Liver (tissue), 8 donors: ENCODE measurements at regions not wholly inside any gene's neighbourhood (a gene's known extent, or its start where the extent isn't known, plus 50 kb on each side); places are given as distances from the start of the nearest gene placed in this dataset.

Source experiments
- DNase-seq: peaks from one replicate; pipeline ENCODE4 v3.0.0-alpha.2; 2017; ENCODE audit warnings: low spot score
- H3K27ac ChIP-seq, 2 donors: one replicate each; pipeline ENCODE4 v1.7.0; 2013; ENCODE audit warnings: inconsistent platforms in 2 of 2, low read length in 2 of 2, control low read depth in 1 of 2, low read depth in 1 of 2, mild to moderate bottlenecking in 1 of 2
- H3K27me3 ChIP-seq, 4 donors: one replicate each; pipeline versions ENCODE4 v1.6.1 to v1.7.0; 2013; ENCODE audit warnings: low read length in 3 of 4, inconsistent platforms in 1 of 4, mild to moderate bottlenecking in 1 of 4, moderate library complexity in 1 of 4; ENCODE audit not compliant: control insufficient read depth in 4 of 4, insufficient read depth in 4 of 4
- H3K36me3 ChIP-seq, 4 donors: one replicate each; pipeline versions ENCODE4 v1.6.1 to v1.7.0; 2013; ENCODE audit warnings: low read length in 3 of 4, mild to moderate bottlenecking in 3 of 4, low read depth in 1 of 4, moderate library complexity in 1 of 4; ENCODE audit not compliant: control insufficient read depth in 4 of 4, insufficient read depth in 3 of 4
- H3K4me1 ChIP-seq, 4 donors: one replicate each; pipeline versions ENCODE4 v1.6.1 to v1.7.0; 2013; ENCODE audit warnings: low read length in 3 of 4, mild to moderate bottlenecking in 3 of 4, moderate library complexity in 1 of 4; ENCODE audit not compliant: control insufficient read depth in 4 of 4, insufficient read depth in 4 of 4
- H3K4me3 ChIP-seq, 3 donors: one replicate each; pipeline versions ENCODE4 v1.6.1 to v1.7.0; 2013; ENCODE audit warnings: low read length in 3 of 3, control low read depth in 1 of 3, low read depth in 1 of 3, mild to moderate bottlenecking in 1 of 3
- H3K9ac ChIP-seq, 2 donors: one replicate each; pipeline ENCODE4 v1.7.0; 2013; ENCODE audit warnings: low read length in 2 of 2, mild to moderate bottlenecking in 2 of 2, moderate library complexity in 2 of 2, control low read depth in 1 of 2, low read depth in 1 of 2
- H3K9me3 ChIP-seq, 4 donors: one replicate each; pipeline versions ENCODE4 v1.6.1 to v1.7.0; 2013; ENCODE audit warnings: low read length in 3 of 4; ENCODE audit not compliant: control insufficient read depth in 4 of 4
- CTCF ChIP-seq: fragments of 150-350 bp; IDR thresholded peaks from 2 replicates; pipeline ENCODE4 v1.5.1; 2017; ENCODE audit warnings: improper control_type of control experiment, low read depth, low read length; ENCODE audit not compliant: missing input control
- EGR1 ChIP-seq, 2 donors: IDR thresholded peaks; 2 replicates each; pipeline ENCODE4 v1.6.1; 2016 to 2018; ENCODE audit warnings: antibody characterized with exemption in 2 of 2, low read depth in 2 of 2
- FOXA1 ChIP-seq: IDR thresholded peaks from 2 replicates; pipeline ENCODE4 v1.6.1; 2016; ENCODE audit warnings: antibody characterized with exemption
- FOXA2 ChIP-seq: IDR thresholded peaks from 2 replicates; pipeline ENCODE4 v1.6.1; 2016; ENCODE audit warnings: antibody characterized with exemption
- GABPA ChIP-seq, 2 donors: IDR thresholded peaks in 1 of 2; conservative IDR thresholded peaks in 1 of 2; 2 replicates each; pipeline ENCODE4 v1.6.1; 2016; ENCODE audit warnings: antibody characterized with exemption in 2 of 2, mild to moderate bottlenecking in 1 of 2, moderate library complexity in 1 of 2
- HNF4A ChIP-seq, 2 donors: conservative IDR thresholded peaks; 2 replicates each; pipeline ENCODE4 v1.6.1; 2016; ENCODE audit warnings: antibody characterized with exemption in 2 of 2, mild to moderate bottlenecking in 2 of 2
- HNF4G ChIP-seq: IDR thresholded peaks from 2 replicates; pipeline ENCODE4 v1.6.1; 2016; ENCODE audit warnings: antibody characterized with exemption
- JUND ChIP-seq, 2 donors: IDR thresholded peaks; 2 replicates each; pipeline ENCODE4 v1.6.1; 2016; ENCODE audit warnings: antibody characterized with exemption in 2 of 2
- NR2F2 ChIP-seq: IDR thresholded peaks from 2 replicates; pipeline ENCODE4 v1.6.1; 2016; ENCODE audit warnings: antibody characterized with exemption
- RAD21 ChIP-seq, 2 donors: IDR thresholded peaks; 2 replicates each; pipeline ENCODE4 v1.6.1; 2016; ENCODE audit warnings: antibody characterized with exemption in 2 of 2, mild to moderate bottlenecking in 2 of 2
- SP1 ChIP-seq: IDR thresholded peaks from 2 replicates; pipeline ENCODE4 v1.6.1; 2018; ENCODE audit warnings: antibody characterized with exemption, mild to moderate bottlenecking
- TAF1 ChIP-seq: conservative IDR thresholded peaks from 2 replicates; pipeline ENCODE4 v1.6.1; 2016; ENCODE audit warnings: antibody characterized with exemption, mild to moderate bottlenecking
- YY1 ChIP-seq: IDR thresholded peaks from 2 replicates; pipeline ENCODE4 v1.6.1; 2016; ENCODE audit warnings: antibody characterized with exemption, mild to moderate bottlenecking
- ZBTB33 ChIP-seq: IDR thresholded peaks from 2 replicates; pipeline ENCODE4 v1.6.1; 2016; ENCODE audit warnings: antibody characterized with exemption
- WGBS: extraction: QIAGEN DNeasy Blood & Tissue Kit; methylation state at CpG from one replicate; pipeline ENCODE4 v1.1.7; 2013; 5-methylcytosine and 5-hydroxymethylcytosine counted together
- TF ChIP-seq, protein P1 (sequence below): IDR thresholded peaks from 2 replicates; pipeline ENCODE4 v1.6.1; 2016; ENCODE audit warnings: antibody characterized with exemption
- TF ChIP-seq, protein P2 (sequence below): IDR thresholded peaks from 2 replicates; pipeline ENCODE4 v1.6.1; 2016; ENCODE audit warnings: antibody characterized with exemption
- TF ChIP-seq, protein P3 (sequence below): IDR thresholded peaks from 2 replicates; pipeline ENCODE4 v1.6.1; 2016; ENCODE audit warnings: antibody characterized with exemption, mild to moderate bottlenecking
- donor health status: healthy.
- donor health status: healthy.
- donor health status: healthy.
- donor health status: healthy.
- donor health status: healthy.

- WGBS: 90% methylated on average over 3 of the region's 3 CpGs
These were observed 88.0 kb upstream of the SNRK start for GRCh38 chr3:43198301-43198700.

More at GRCh38 chr3:43198301-43198700, 88.0 kb upstream of the SNRK start:
- no peak for DNase-seq
- Histone ChIP-seq H3K4me3 (no peak overlapping the region), H3K27me3 (no peaks in the 10 kb centered on the region), H3K27ac (no peak overlapping the region), H3K9ac (no peak overlapping the region), H3K9me3 (no peaks in the 10 kb centered on the region), H3K36me3 (no peaks in the 10 kb centered on the region), H3K4me1 (no peaks in the 10 kb centered on the region)
- TF ChIP-seq, protein P1, sequence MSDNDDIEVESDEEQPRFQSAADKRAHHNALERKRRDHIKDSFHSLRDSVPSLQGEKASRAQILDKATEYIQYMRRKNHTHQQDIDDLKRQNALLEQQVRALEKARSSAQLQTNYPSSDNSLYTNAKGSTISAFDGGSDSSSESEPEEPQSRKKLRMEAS: no peak
- TF ChIP-seq RAD21 (IDR thresholded peaks at IDR 0.05): no peak
- TF ChIP-seq CTCF: no peak
- TF ChIP-seq FOXA2: no peak
- TF ChIP-seq FOXA1: no peak
- no peak for TF ChIP-seq JUND (IDR thresholded peaks at IDR 0.05)
- TF ChIP-seq HNF4A (conservative IDR thresholded peaks at IDR 0.05): no peak
- TF ChIP-seq GABPA (IDR thresholded peaks at IDR 0.05 in 1 of 2, conservative IDR thresholded peaks at IDR 0.05 in 1 of 2): no peak
- TF ChIP-seq YY1: no peak
- TF ChIP-seq NR2F2: no peak
- no peak for TF ChIP-seq EGR1 (IDR thresholded peaks at IDR 0.05; ENCODE audit: low read depth in 2 of 2)
- TF ChIP-seq, protein P2, sequence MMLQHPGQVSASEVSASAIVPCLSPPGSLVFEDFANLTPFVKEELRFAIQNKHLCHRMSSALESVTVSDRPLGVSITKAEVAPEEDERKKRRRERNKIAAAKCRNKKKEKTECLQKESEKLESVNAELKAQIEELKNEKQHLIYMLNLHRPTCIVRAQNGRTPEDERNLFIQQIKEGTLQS: no peak
- TF ChIP-seq SP1: no peak
- TF ChIP-seq TAF1: no peak
- no peak for TF ChIP-seq ZBTB33
- TF ChIP-seq, protein P3, sequence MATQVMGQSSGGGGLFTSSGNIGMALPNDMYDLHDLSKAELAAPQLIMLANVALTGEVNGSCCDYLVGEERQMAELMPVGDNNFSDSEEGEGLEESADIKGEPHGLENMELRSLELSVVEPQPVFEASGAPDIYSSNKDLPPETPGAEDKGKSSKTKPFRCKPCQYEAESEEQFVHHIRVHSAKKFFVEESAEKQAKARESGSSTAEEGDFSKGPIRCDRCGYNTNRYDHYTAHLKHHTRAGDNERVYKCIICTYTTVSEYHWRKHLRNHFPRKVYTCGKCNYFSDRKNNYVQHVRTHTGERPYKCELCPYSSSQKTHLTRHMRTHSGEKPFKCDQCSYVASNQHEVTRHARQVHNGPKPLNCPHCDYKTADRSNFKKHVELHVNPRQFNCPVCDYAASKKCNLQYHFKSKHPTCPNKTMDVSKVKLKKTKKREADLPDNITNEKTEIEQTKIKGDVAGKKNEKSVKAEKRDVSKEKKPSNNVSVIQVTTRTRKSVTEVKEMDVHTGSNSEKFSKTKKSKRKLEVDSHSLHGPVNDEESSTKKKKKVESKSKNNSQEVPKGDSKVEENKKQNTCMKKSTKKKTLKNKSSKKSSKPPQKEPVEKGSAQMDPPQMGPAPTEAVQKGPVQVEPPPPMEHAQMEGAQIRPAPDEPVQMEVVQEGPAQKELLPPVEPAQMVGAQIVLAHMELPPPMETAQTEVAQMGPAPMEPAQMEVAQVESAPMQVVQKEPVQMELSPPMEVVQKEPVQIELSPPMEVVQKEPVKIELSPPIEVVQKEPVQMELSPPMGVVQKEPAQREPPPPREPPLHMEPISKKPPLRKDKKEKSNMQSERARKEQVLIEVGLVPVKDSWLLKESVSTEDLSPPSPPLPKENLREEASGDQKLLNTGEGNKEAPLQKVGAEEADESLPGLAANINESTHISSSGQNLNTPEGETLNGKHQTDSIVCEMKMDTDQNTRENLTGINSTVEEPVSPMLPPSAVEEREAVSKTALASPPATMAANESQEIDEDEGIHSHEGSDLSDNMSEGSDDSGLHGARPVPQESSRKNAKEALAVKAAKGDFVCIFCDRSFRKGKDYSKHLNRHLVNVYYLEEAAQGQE: no peak
- no peak for TF ChIP-seq HNF4G
